Activated naive CD4-positive, alpha-beta T cell treated with anti-CD3 and anti-CD28 coated beads, Interleukin-2, amount 50 U/mL, for 72 hours (primary cell): ENCODE measurements at regions not wholly inside any gene's neighbourhood (a gene's known extent, or its start where the extent isn't known, plus 50 kb on each side); places are given as distances from the start of the nearest gene placed in this dataset.

Experiments
- ATAC-seq, 2 donors: fragments of 150-1000 bp; cut with Tn5 transposase; 2 replicates each; pipeline ENCODE4 v1.10.0; 2021; ENCODE audit warnings: mild to moderate bottlenecking in 2 of 2, moderate library complexity in 2 of 2
- DNase-seq, 2 donors: peaks; one replicate each; pipeline ENCODE4 v3.0.0; 2021 to 2022; ENCODE audit warnings: low spot score in 2 of 2
- H3K27ac Mint-ChIP-seq, 2 donors: one replicate each; pipeline ENCODE4 v1.8.0; 2022; ENCODE audit warnings: mild to moderate bottlenecking in 2 of 2, mixed read lengths in 2 of 2
- H3K36me3 Mint-ChIP-seq, 2 donors: one replicate each; pipeline ENCODE4 v1.8.0; 2022; ENCODE audit warnings: mixed read lengths in 2 of 2
- H3K9me3 Mint-ChIP-seq, 2 donors: one replicate each; pipeline ENCODE4 v1.8.0; 2022; ENCODE audit warnings: mixed read lengths in 2 of 2

DNA sequence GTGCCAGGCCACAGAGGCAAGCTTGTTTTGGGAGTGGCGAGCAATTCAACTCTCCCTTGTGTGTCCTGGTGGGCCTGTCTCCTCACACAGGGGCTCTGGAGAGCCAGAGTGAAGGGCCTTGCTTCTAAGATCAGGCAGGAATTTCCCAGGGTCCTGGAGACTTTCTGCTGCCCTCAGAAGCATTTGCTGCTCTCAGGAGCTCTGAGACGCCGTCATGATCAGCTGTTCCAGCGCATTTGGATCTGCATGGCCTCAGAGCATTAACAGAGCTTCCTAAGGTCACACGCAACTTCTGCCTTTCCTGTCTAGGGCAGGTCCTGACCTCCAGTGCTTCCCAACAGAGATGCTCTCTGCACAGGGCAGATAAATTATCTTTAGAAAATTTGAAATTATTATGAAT lies 52.2 kb upstream of the C10orf90 start:
- ATAC-seq (no peak), DNase-seq (no peak)
- Mint-ChIP-seq H3K27ac (no peak overlapping the region), H3K9me3 (peaks cover 6 to 14% of the 10 kb centered on the region in 2 donors), H3K36me3 (peaks cover 0 to 4% of the 10 kb centered on the region in 2 donors)

DNA sequence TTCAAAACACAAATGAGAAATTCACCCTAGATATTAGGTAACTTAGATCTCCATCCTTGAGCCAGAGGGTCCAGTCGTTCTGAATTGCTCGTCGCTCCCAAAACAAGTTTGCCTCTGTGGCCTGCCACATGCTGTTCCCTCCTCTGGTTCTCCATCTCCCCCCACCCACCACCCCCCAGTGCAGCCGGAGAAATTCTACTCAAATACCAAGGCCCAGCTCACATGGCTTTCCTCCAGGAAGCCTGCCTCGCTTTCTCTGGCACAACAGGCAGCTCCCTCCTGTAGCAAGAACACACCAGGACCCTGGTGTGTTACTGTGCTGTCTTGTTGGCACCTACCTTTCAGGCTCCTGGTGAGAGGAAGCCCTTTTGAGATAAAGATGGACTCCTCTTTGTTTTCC lies 52.7 kb upstream of the C10orf90 start:
- no peak for ATAC-seq
- Mint-ChIP-seq H3K9me3 (peaks cover 6 to 11% of the 10 kb centered on the region in 2 donors), H3K36me3 (peaks cover 0 to 4% of the 10 kb centered on the region in 2 donors), H3K27ac (no peak overlapping the region)
- no peak for DNase-seq

- Mint-ChIP-seq H3K9me3 (peaks cover 0 to 7% of the 10 kb centered on the region in 2 donors), H3K36me3 (no peaks in the 10 kb centered on the region), H3K27ac (no peak overlapping the region)
- DNase-seq (no peak), ATAC-seq (no peak)
Observed at GRCh38 chr10:126729314-126729870, 58.9 kb upstream of the C10orf90 start.

GRCh38 chr10:126730856-126731609 lies 60.5 kb upstream of the C10orf90 start:
- ATAC-seq: no peak
- Mint-ChIP-seq H3K36me3 (no peaks in the 10 kb centered on the region), H3K27ac (no peak overlapping the region), H3K9me3 (peaks cover 0 to 7% of the 10 kb centered on the region in 2 donors)
- no peak for DNase-seq

GRCh38 chr10:126731610-126731990 lies 61.1 kb upstream of the C10orf90 start:
- ATAC-seq (no peak), DNase-seq (no peak)
- H3K27ac Mint-ChIP-seq: peak overlapping the region in 1 of 2 donors; percentile 10
- H3K36me3 Mint-ChIP-seq: no peaks in the 10 kb centered on the region
- peaks cover 0 to 7% of the 10 kb centered on the region in 2 donors for H3K9me3 Mint-ChIP-seq

- ATAC-seq (no peak), DNase-seq (no peak)
- Mint-ChIP-seq H3K36me3 (no peaks in the 10 kb centered on the region), H3K27ac (no peak overlapping the region), H3K9me3 (peaks cover 0 to 7% of the 10 kb centered on the region in 2 donors)
Observed at GRCh38 chr10:126732308-126732707, 61.8 kb upstream of the C10orf90 start.

DNA sequence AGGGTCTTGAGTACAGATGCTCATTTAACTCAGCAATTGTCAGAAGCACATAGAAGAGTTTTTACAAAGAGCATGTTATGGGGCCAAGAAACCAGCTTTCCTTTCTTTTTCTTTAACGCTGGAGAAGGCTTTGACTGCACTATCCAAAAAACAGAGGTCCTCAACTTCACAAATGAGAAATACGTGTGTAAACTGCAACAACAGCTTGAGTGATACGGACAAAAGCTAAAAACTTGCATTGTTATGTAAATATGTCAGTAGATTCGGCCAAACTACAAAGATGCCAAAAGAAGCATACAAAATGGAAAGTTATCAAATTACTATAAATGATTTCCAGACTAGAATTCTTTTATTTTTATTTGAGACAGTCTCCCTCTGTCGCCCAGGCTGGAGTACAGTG lies 62.4 kb upstream of the C10orf90 start:
- H3K9me3 Mint-ChIP-seq: peaks cover 0 to 7% of the 10 kb centered on the region in 2 donors
- H3K27ac Mint-ChIP-seq: no peak overlapping the region
- DNase-seq (no peak), ATAC-seq (no peak)
- no peaks in the 10 kb centered on the region for H3K36me3 Mint-ChIP-seq

DNA sequence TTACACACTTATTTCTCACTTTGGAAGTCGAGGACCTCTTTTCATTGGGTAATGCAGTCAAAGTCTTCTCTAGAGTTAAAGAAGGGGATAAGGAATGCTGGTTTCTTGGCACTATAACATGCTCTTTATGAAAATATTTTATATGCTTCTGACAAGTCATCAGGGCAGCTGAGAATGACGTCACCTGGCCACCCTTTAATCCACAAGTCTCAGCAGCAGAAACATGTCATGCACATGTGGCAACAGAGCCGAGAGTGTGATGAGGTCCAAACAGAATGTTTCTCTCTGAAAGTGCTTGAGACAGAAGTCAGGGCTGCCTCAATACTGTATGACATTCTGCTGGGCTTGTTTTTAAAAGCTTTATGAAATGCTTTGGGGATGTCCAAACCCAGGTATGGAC lies 63.5 kb upstream of the C10orf90 start:
- Mint-ChIP-seq H3K27ac (no peak overlapping the region), H3K36me3 (no peaks in the 10 kb centered on the region), H3K9me3 (peaks cover 0 to 4% of the 10 kb centered on the region in 2 donors)
- no peak for ATAC-seq
- no peak for DNase-seq

DNA sequence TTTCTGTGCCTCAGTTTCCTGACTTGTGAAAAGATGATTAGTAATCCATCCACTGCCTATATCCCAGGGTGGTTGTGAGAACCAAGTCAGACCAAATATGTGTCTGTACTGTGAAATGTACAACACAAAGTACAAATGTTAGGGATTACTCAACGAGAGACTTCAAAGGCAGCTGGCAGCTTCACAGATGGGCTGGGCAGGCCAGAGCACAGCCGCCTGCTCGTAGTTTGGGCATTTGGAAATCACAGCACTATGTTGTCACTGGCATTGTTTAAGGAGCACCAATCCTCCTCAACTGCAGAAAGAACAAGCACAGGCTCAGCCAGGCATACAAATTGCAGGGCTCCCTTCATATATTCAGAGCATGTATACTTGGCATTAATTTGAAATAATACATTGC lies 64.5 kb upstream of the C10orf90 start:
- no peak for DNase-seq
- Mint-ChIP-seq H3K9me3 (peaks cover 0 to 4% of the 10 kb centered on the region in 2 donors), H3K27ac (no peak overlapping the region), H3K36me3 (no peaks in the 10 kb centered on the region)
- no peak for ATAC-seq

DNA sequence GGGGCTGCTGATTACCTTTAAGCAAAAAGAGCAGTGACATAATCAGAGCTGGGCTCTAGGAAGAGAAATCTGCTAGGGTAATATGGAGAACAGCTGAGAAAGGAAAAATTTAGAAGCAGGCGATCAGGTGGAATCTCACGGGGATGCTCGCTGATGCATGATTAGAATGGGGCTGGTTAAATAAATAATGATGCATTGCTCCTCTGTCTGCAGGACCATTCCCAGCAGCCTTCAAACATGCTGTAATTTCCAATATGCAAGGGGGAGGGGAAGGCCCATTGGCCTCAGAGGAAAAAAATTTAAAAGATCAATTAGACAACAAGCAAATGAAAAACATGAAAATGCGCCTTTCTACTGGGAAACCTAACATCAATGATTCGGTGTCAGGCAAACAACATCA lies 65.6 kb upstream of the C10orf90 start:
- DNase-seq: no peak
- Mint-ChIP-seq H3K9me3 (peaks cover 0 to 4% of the 10 kb centered on the region in 2 donors), H3K27ac (no peak overlapping the region), H3K36me3 (no peaks in the 10 kb centered on the region)
- ATAC-seq: no peak

GRCh38 chr10:126736727-126737126 lies 66.2 kb upstream of the C10orf90 start:
- no peaks in the 10 kb centered on the region for H3K9me3 Mint-ChIP-seq
- H3K27ac Mint-ChIP-seq: no peak overlapping the region
- DNase-seq (no peak), ATAC-seq (no peak)
- no peaks in the 10 kb centered on the region for H3K36me3 Mint-ChIP-seq

GRCh38 chr10:126738001-126738400 lies 67.5 kb upstream of the C10orf90 start:
- ATAC-seq (no peak), DNase-seq (no peak)
- Mint-ChIP-seq H3K36me3 (no peaks in the 10 kb centered on the region), H3K27ac (no peak overlapping the region), H3K9me3 (peaks cover 3 to 4% of the 10 kb centered on the region in 2 donors)

DNA sequence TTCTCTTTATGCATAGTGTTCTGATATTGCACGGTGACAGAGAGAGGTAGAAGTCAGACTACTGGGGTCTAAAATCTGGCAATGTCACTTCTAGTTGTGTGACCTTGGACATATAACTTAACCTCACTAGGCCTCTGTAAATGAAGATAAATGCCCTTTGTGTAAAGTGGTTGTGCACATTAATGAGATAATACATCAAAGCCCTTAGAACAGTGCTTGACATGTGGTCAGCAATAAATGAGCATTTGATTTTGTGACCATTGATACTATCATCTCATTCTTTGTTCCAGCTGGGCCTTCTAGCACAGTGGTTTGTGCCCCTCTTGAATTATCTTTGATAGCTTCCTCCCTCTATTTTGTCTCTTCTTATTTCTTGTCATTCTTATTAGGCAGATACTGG lies 74.1 kb upstream of the C10orf90 start:
- H3K9me3 Mint-ChIP-seq: peaks cover 5 to 14% of the 10 kb centered on the region in 2 donors
- ATAC-seq (no peak), DNase-seq (no peak)
- H3K36me3 Mint-ChIP-seq: no peaks in the 10 kb centered on the region
- H3K27ac Mint-ChIP-seq: no peak overlapping the region

- peak in 1 of 2 donors; percentile 66 for DNase-seq
- no peak overlapping the region for H3K27ac Mint-ChIP-seq
- peaks cover 0 to 22% of the 10 kb centered on the region in 2 donors for H3K9me3 Mint-ChIP-seq
- peak; percentile 48 to 78 for ATAC-seq
- no peaks in the 10 kb centered on the region for H3K36me3 Mint-ChIP-seq
Observed at GRCh38 chr10:126749015-126749655, 78.6 kb upstream of the C10orf90 start.

GRCh38 chr10:126754966-126755365 lies 84.5 kb upstream of the C10orf90 start:
- no peaks in the 10 kb centered on the region for H3K36me3 Mint-ChIP-seq
- peaks cover 7 to 17% of the 10 kb centered on the region in 2 donors for H3K9me3 Mint-ChIP-seq
- ATAC-seq (no peak), DNase-seq (no peak)
- no peak overlapping the region for H3K27ac Mint-ChIP-seq

- Mint-ChIP-seq H3K36me3 (peaks cover 0 to 2% of the 10 kb centered on the region in 2 donors), H3K27ac (no peak overlapping the region), H3K9me3 (peaks cover 9 to 17% of the 10 kb centered on the region in 2 donors)
- no peak for DNase-seq
- ATAC-seq: no peak
Observed at GRCh38 chr10:126758867-126759266, 88.4 kb upstream of the C10orf90 start.

- DNase-seq (no peak), ATAC-seq (no peak)
- H3K36me3 Mint-ChIP-seq: peaks cover 0 to 6% of the 10 kb centered on the region in 2 donors
- no peak overlapping the region for H3K27ac Mint-ChIP-seq
- peaks cover 14 to 21% of the 10 kb centered on the region in 2 donors for H3K9me3 Mint-ChIP-seq
Observed at GRCh38 chr10:126759531-126759930, 89.0 kb upstream of the C10orf90 start.
